NK-92 (cell line): ENCODE measurements at regions not wholly inside any gene's neighbourhood (a gene's known extent, or its start where the extent isn't known, plus 50 kb on each side); places are given as distances from the start of the nearest gene placed in this dataset.

Experiments used
- DNase-seq: peaks from one replicate; lab custom pipeline; 2025; ENCODE audit not compliant: unreplicated experiment; lab: John Stamatoyannopoulos, UW

GRCh38 chr22:48675830-48676145, 1151.9 kb downstream of the BRD1 start:
- DNase-seq = no peak

- no peak for DNase-seq
Measured at GRCh38 chr22:48675141-48675829, 1152.4 kb downstream of the BRD1 start.

GRCh38 chr22:48673806-48674500, 1153.7 kb downstream of the BRD1 start:
- DNase-seq = no peak

- no peak for DNase-seq
Measured at GRCh38 chr22:48672387-48672786, 1155.3 kb downstream of the BRD1 start.

GRCh38 chr22:48670731-48671130, 1156.9 kb downstream of the BRD1 start:
- no peak for DNase-seq

- DNase-seq = no peak
Measured at GRCh38 chr22:48669986-48670716, 1157.5 kb downstream of the BRD1 start.

GRCh38 chr22:48669226-48669625, 1158.4 kb downstream of the BRD1 start:
- DNase-seq = no peak

GRCh38 chr22:48667289-48667688, 1160.4 kb downstream of the BRD1 start:
- DNase-seq = no peak

GRCh38 chr22:48666620-48667019, 1161.1 kb downstream of the BRD1 start:
- DNase-seq = no peak

- no peak for DNase-seq
Measured at GRCh38 chr22:48665311-48665995, 1162.2 kb downstream of the BRD1 start.

GRCh38 chr22:48664586-48664985, 1163.1 kb downstream of the BRD1 start:
- DNase-seq = no peak

GRCh38 chr22:48663297-48663696, 1164.4 kb downstream of the BRD1 start:
- DNase-seq = no peak

GRCh38 chr22:48662476-48663135, 1165.1 kb downstream of the BRD1 start:
- no peak for DNase-seq

GRCh38 chr22:48661984-48662383, 1165.7 kb downstream of the BRD1 start:
- no peak for DNase-seq

GRCh38 chr22:48660790-48661740, 1166.6 kb downstream of the BRD1 start:
- DNase-seq = no peak

GRCh38 chr22:48660104-48660789, 1167.4 kb downstream of the BRD1 start:
- no peak for DNase-seq

GRCh38 chr22:48659404-48659996, 1168.2 kb downstream of the BRD1 start:
- DNase-seq = no peak

- DNase-seq = no peak
Measured at GRCh38 chr22:48658871-48659270, 1168.8 kb downstream of the BRD1 start.

GRCh38 chr22:48658246-48658645, 1169.4 kb downstream of the BRD1 start:
- DNase-seq = no peak
